ENCODE measurements at regions not wholly inside any gene's neighbourhood (a gene's known extent, or its start where the extent isn't known, plus 50 kb on each side); places are given as distances from the start of the nearest gene placed in this dataset.
A peak's percentile ranks its signal among the peaks of the same experiment; 100 is the strongest.

DNA sequence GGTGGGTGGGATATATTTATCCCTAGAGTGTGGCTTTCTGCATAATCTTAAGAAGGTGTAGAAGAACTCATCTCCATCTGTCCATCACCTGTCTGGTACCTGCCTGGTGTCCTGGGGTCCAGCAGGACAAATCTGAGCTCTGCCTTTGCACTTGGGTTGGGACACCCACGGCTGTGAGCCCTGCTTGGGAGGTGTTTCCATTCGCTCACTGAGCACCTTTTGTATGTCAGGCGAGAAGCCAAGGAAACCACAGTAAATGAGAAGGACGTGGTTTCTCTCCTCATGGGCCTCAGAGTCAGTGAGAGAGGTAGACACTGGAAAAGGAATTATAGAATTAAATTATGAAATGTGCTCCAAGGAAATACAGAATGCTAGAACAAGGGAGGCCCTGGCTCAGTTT is 555.9 kb downstream of the MIAT start:
- H3K4me3 ChIP-seq (ENCODE audit: low read depth, low read length, poor library complexity, severe bottlenecking) = no peak overlapping the region
- H3K9me3 ChIP-seq (ENCODE audit: low read depth, low read length, poor library complexity, severe bottlenecking) = no peaks in the 10 kb centered on the region
- intact Hi-C loops (cut with micrococcal nuclease; ENCODE audit: unreplicated experiment) = no loop called here
- no peaks in the 10 kb centered on the region for H3K27me3 ChIP-seq (replicated peaks; ENCODE audit: insufficient read depth, low read depth, low read length, poor library complexity)
- no TSS peak for BruUV-seq (replicated peaks)
- POLR2A ChIA-PET (ENCODE audit: low non-redundant PET) = no interaction called here
- H3K4me1 ChIP-seq (ENCODE audit: insufficient read depth, low read length, poor library complexity, severe bottlenecking) = peaks cover 9% of the 10 kb centered on the region
- CTCF ChIA-PET = no interaction called here
- H3K27ac ChIP-seq (ENCODE audit: low read depth, low read length, poor library complexity, severe bottlenecking) = peak overlapping the region; percentile 67
- no peak for DNase-seq (ENCODE audit: low spot score)
- no peaks in the 10 kb centered on the region for H3K36me3 ChIP-seq (ENCODE audit: insufficient read depth, low read length, poor library complexity, severe bottlenecking)
- TF ChIP-seq EZH2 (IDR thresholded peaks at IDR 0.05; ENCODE audit: borderline replicate concordance, low read depth, low read length, poor library complexity, severe bottlenecking) = no peak
- TF ChIP-seq, protein P1, sequence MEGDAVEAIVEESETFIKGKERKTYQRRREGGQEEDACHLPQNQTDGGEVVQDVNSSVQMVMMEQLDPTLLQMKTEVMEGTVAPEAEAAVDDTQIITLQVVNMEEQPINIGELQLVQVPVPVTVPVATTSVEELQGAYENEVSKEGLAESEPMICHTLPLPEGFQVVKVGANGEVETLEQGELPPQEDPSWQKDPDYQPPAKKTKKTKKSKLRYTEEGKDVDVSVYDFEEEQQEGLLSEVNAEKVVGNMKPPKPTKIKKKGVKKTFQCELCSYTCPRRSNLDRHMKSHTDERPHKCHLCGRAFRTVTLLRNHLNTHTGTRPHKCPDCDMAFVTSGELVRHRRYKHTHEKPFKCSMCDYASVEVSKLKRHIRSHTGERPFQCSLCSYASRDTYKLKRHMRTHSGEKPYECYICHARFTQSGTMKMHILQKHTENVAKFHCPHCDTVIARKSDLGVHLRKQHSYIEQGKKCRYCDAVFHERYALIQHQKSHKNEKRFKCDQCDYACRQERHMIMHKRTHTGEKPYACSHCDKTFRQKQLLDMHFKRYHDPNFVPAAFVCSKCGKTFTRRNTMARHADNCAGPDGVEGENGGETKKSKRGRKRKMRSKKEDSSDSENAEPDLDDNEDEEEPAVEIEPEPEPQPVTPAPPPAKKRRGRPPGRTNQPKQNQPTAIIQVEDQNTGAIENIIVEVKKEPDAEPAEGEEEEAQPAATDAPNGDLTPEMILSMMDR (conservative IDR thresholded peaks at IDR 0.05; ENCODE audit: low read depth, low read length) = no peak

DNA sequence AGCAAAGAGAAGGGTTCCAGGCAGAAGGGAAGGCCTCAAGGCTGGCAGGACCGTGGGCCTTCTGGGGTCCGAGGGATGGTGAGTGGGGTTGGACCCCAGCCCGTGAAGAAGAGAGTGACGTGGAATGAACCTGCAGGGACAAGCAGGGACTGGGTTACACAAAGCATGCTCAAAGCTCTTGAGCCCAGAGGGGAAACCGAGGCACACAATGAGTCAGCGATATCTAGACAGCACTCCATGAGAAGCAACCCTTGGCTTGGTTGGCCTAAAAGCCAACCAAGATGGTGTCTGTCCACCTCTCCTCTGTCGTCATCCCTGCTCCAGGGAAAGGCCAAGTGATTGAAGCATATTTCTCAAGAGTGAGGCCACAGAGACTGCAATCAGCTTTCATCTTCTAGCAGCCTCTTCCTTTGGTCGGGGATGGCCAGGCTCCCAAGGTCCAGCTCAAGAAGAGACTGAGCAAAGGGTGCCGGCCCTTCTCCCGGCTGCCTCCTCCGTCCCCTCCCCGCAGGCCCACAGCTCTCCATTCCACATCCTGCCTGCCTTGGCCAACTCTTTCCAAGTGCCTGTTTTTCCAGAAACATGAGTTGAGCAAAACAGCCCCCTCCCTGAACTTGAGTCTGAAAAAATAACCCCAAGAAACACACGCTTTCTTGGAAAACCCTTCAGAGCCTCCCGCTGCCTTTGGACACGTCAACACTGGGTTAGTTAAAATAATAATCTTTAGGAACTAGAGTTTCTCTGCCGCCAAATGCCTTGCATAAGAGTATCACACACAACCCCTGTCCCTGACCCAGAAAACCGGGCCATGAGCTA is 556.6 kb downstream of the MIAT start:
- Histone ChIP-seq H3K36me3 (ENCODE audit: insufficient read depth, low read length, poor library complexity, severe bottlenecking) (no peaks in the 10 kb centered on the region), H3K9me3 (ENCODE audit: low read depth, low read length, poor library complexity, severe bottlenecking) (no peaks in the 10 kb centered on the region), H3K27ac (ENCODE audit: low read depth, low read length, poor library complexity, severe bottlenecking) (no peak overlapping the region), H3K4me3 (ENCODE audit: low read depth, low read length, poor library complexity, severe bottlenecking) (no peak overlapping the region), H3K4me1 (ENCODE audit: insufficient read depth, low read length, poor library complexity, severe bottlenecking) (peaks cover 9% of the 10 kb centered on the region), H3K27me3 (replicated peaks; ENCODE audit: insufficient read depth, low read depth, low read length, poor library complexity) (no peaks in the 10 kb centered on the region)
- no peak for DNase-seq (ENCODE audit: low spot score)
- ChIA-PET POLR2A (ENCODE audit: low non-redundant PET) (no interaction called here), CTCF (no interaction called here)
- TF ChIP-seq, protein P1 (conservative IDR thresholded peaks at IDR 0.05; ENCODE audit: low read depth, low read length) = no peak
- TF ChIP-seq EZH2 (IDR thresholded peaks at IDR 0.05; ENCODE audit: borderline replicate concordance, low read depth, low read length, poor library complexity, severe bottlenecking) = no peak
- intact Hi-C loops (cut with micrococcal nuclease; ENCODE audit: unreplicated experiment) = no loop called here
- no TSS peak for BruUV-seq (replicated peaks)

DNA sequence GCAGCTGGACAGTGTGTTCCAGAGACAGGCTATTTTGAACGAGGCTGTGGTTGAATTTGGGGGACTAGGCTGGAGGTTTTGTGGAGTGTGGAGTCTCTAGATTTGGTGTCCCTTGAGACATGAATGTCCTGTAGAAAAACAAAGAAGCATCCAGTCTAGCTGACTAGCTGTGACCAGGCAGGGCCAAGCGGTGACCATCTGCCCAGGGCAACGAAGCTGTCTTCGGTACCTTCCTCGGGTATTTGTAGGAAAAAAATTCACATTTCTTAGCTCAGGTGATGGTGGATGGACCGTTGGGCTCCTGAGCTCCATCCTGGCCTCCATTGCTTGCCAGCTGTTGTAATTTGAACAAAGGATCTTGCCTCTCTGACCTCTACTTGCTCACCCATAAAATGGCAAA is 557.3 kb downstream of the MIAT start:
- peaks cover 9% of the 10 kb centered on the region for H3K4me1 ChIP-seq (ENCODE audit: insufficient read depth, low read length, poor library complexity, severe bottlenecking)
- no peaks in the 10 kb centered on the region for H3K27me3 ChIP-seq (replicated peaks; ENCODE audit: insufficient read depth, low read depth, low read length, poor library complexity)
- intact Hi-C loops (cut with micrococcal nuclease; ENCODE audit: unreplicated experiment) = no loop called here
- H3K27ac ChIP-seq (ENCODE audit: low read depth, low read length, poor library complexity, severe bottlenecking) = no peak overlapping the region
- H3K36me3 ChIP-seq (ENCODE audit: insufficient read depth, low read length, poor library complexity, severe bottlenecking) = no peaks in the 10 kb centered on the region
- TF ChIP-seq, protein P1 (conservative IDR thresholded peaks at IDR 0.05; ENCODE audit: low read depth, low read length) = no peak
- TF ChIP-seq EZH2 (IDR thresholded peaks at IDR 0.05; ENCODE audit: borderline replicate concordance, low read depth, low read length, poor library complexity, severe bottlenecking) = no peak
- no peak for DNase-seq (ENCODE audit: low spot score)
- no TSS peak for BruUV-seq (replicated peaks)
- ChIA-PET CTCF (no interaction called here), POLR2A (ENCODE audit: low non-redundant PET) (no interaction called here)
- no peaks in the 10 kb centered on the region for H3K9me3 ChIP-seq (ENCODE audit: low read depth, low read length, poor library complexity, severe bottlenecking)
- no peak overlapping the region for H3K4me3 ChIP-seq (ENCODE audit: low read depth, low read length, poor library complexity, severe bottlenecking)

Data from A673 (cell line).